ENCODE measurements at regions not wholly inside any gene's neighbourhood (a gene's known extent, or its start where the extent isn't known, plus 50 kb on each side); places are given as distances from the start of the nearest gene placed in this dataset.

DNA sequence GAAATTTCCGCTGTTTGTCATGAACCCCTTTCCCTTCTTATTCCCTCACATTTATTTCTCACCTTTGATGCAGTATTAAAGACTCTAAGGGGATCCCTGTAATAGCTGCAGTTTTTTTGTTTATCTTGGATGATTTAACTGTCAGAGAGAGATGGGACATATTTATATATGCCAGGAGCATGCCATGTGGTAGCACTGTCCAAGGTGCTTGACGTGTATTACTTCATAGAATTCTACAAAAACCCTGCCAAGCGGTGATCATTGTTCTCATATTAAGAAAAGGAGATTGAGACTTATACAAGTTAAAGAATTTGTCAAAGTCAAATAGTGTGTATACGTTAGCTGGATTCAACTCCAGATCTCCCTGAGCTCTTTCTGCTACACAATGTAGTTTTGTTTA is 78.2 kb downstream of the SPRY1 start:
- Histone ChIP-seq H3K4me2 (ENCODE audit: control insufficient read depth, extremely low read depth, insufficient read depth, low read depth, low read length) (no peak overlapping the region), H3K27ac (ENCODE audit: control insufficient read depth, insufficient read depth, low read length) (no peak overlapping the region), H3K79me2 (ENCODE audit: control insufficient read depth, insufficient read depth, low read length) (no peaks in the 10 kb centered on the region), H3K9me1 (ENCODE audit: control insufficient read depth, extremely low read depth, insufficient read depth, low read length) (no peaks in the 10 kb centered on the region), H3K36me3 (ENCODE audit: control insufficient read depth in 2 of 2, extremely low read depth in 1 of 2, insufficient read depth in 2 of 2, low read length in 2 of 2) (no peaks in the 10 kb centered on the region), H3K9ac (ENCODE audit: control insufficient read depth, extremely low read depth, insufficient read depth, low read length) (no peak overlapping the region), H3K27me3 (ENCODE audit: control insufficient read depth, extremely low read depth, insufficient read depth, low read length) (no peaks in the 10 kb centered on the region), H4K20me1 (ENCODE audit: control insufficient read depth, extremely low read depth, insufficient read depth, low read length) (no peaks in the 10 kb centered on the region), H3K9me3 (ENCODE audit: control insufficient read depth, low read depth, low read length) (no peaks in the 10 kb centered on the region), H2AFZ (ENCODE audit: control insufficient read depth, low read length) (no peak overlapping the region), H3K4me3 (ENCODE audit: control insufficient read depth in 2 of 3, extremely low read depth in 1 of 3, insufficient read depth in 2 of 3, low read depth in 1 of 3, low read length in 3 of 3) (no peak overlapping the region), H3K4me1 (ENCODE audit: control insufficient read depth, extremely low read depth, insufficient read depth, low read length) (no peaks in the 10 kb centered on the region)
- TF ChIP-seq EZH2 (IDR thresholded peaks at IDR 0.05; ENCODE audit: low read length) (no peak), CTCF (optimal IDR thresholded peaks at IDR 0.05 in 1 of 3, IDR thresholded peaks at IDR 0.05 in 1 of 3, conservative IDR thresholded peaks at IDR 0.05 in 1 of 3; ENCODE audit: extremely low read depth in 1 of 3, insufficient read depth in 2 of 3, low read length in 3 of 3) (no peak)
- no peak for FAIRE-seq
- dilution Hi-C loops (cut with MboI; ENCODE audit: extremely low pct_ligation_motif_present, low sequenced_read_pairs): no loop called here
- DNase-seq (ENCODE audit: low read depth, low spot score): no peak

- H3K9ac ChIP-seq (ENCODE audit: control insufficient read depth, extremely low read depth, insufficient read depth, low read length): no peak overlapping the region
- no peaks in the 10 kb centered on the region for H3K9me3 ChIP-seq (ENCODE audit: control insufficient read depth, low read depth, low read length)
- H3K27me3 ChIP-seq (ENCODE audit: control insufficient read depth, extremely low read depth, insufficient read depth, low read length): no peaks in the 10 kb centered on the region
- dilution Hi-C loops (cut with MboI; ENCODE audit: extremely low pct_ligation_motif_present, low sequenced_read_pairs): no loop called here
- H3K4me1 ChIP-seq (ENCODE audit: control insufficient read depth, extremely low read depth, insufficient read depth, low read length): peaks cover 6% of the 10 kb centered on the region
- H2AFZ ChIP-seq (ENCODE audit: control insufficient read depth, low read length): no peak overlapping the region
- H3K9me1 ChIP-seq (ENCODE audit: control insufficient read depth, extremely low read depth, insufficient read depth, low read length): no peaks in the 10 kb centered on the region
- no peak overlapping the region for H3K4me3 ChIP-seq (ENCODE audit: control insufficient read depth in 2 of 3, extremely low read depth in 1 of 3, insufficient read depth in 2 of 3, low read depth in 1 of 3, low read length in 3 of 3)
- DNase-seq (ENCODE audit: low read depth, low spot score) (no peak), FAIRE-seq (no peak)
- TF ChIP-seq CTCF (optimal IDR thresholded peaks at IDR 0.05 in 1 of 3, IDR thresholded peaks at IDR 0.05 in 1 of 3, conservative IDR thresholded peaks at IDR 0.05 in 1 of 3; ENCODE audit: extremely low read depth in 1 of 3, insufficient read depth in 2 of 3, low read length in 3 of 3) (no peak), EZH2 (IDR thresholded peaks at IDR 0.05; ENCODE audit: low read length) (no peak)
- no peaks in the 10 kb centered on the region for H4K20me1 ChIP-seq (ENCODE audit: control insufficient read depth, extremely low read depth, insufficient read depth, low read length)
- no peak overlapping the region for H3K4me2 ChIP-seq (ENCODE audit: control insufficient read depth, extremely low read depth, insufficient read depth, low read depth, low read length)
- H3K27ac ChIP-seq (ENCODE audit: control insufficient read depth, insufficient read depth, low read length): no peak overlapping the region
- H3K79me2 ChIP-seq (ENCODE audit: control insufficient read depth, insufficient read depth, low read length): no peaks in the 10 kb centered on the region
- no peaks in the 10 kb centered on the region for H3K36me3 ChIP-seq (ENCODE audit: control insufficient read depth in 2 of 2, extremely low read depth in 1 of 2, insufficient read depth in 2 of 2, low read length in 2 of 2)
These were observed 79.5 kb downstream of the SPRY1 start for GRCh38 chr4:123476089-123476488.
